Stimulated activated naive CD8-positive, alpha-beta T cell treated with anti-CD3 and anti-CD28 coated beads, Interleukin-15, amount 100 ng/mL, for 72 hours (primary cell): ENCODE measurements at regions not wholly inside any gene's neighbourhood (a gene's known extent, or its start where the extent isn't known, plus 50 kb on each side); places are given as distances from the start of the nearest gene placed in this dataset.

Experiments
- ATAC-seq: fragments of 150-1000 bp; cut with Tn5 transposase; 2 replicates; pipeline ENCODE4 v1.10.0; 2021; ENCODE audit warnings: mild to moderate bottlenecking, moderate library complexity
- DNase-seq, 2 donors: peaks; one replicate each; pipeline ENCODE4 v3.0.0; 2021 to 2022
- H3K27ac Mint-ChIP-seq, 2 donors: one replicate each; pipeline ENCODE4 v1.8.0; 2022; ENCODE audit warnings: mild to moderate bottlenecking in 2 of 2, mixed read lengths in 2 of 2, moderate library complexity in 2 of 2
- H3K27me3 Mint-ChIP-seq: one replicate; pipeline ENCODE4 v1.8.0; 2022; ENCODE audit warnings: mixed read lengths
- H3K4me1 Mint-ChIP-seq: one replicate; pipeline ENCODE4 v1.8.0; 2022; ENCODE audit warnings: mild to moderate bottlenecking, mixed read lengths
- H3K4me3 Mint-ChIP-seq, 2 donors: one replicate each; pipeline ENCODE4 v1.8.0; 2022; ENCODE audit warnings: mild to moderate bottlenecking in 2 of 2, mixed read lengths in 2 of 2, moderate library complexity in 1 of 2
- H3K9me3 Mint-ChIP-seq, 2 donors: one replicate each; pipeline ENCODE4 v1.8.0; 2022; ENCODE audit warnings: mixed read lengths in 2 of 2

DNA sequence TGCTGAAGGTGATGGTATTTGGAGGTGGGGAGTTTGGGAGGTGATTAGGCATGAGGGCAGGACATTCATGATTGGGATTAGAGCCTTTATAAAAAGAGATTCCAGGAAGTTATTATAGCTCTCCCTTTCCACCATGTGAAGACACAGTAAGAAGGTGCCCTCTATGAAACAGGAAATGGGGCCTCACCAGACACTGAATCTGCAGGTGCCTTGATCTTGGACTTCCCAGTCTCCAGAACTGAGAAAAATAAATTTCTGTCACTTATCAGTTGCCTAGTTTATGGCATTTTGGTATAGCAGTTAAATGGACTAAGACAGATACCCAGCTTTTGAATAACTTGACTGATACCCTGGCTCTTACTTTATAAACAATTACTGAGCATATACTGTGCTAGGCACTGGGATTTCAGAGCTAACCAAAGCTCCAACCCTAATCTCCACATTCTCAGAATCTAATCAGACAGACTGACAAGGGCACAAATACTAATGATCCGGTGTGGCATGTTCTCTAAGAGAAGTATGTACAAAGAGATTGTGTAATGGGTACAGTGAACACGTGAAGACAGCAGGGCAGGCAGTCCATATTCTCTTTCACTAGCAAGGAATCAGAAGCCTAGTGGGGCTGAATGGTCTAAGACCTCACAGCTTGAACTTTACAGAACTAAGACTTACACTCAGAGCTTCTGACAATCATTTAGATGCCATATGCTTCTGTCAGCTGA, 343.1 kb downstream of the WDR72 start:
- DNase-seq = no peak
- Mint-ChIP-seq H3K4me3 (no peak overlapping the region), H3K9me3 (peaks cover 0 to 17% of the 10 kb centered on the region in 2 donors), H3K4me1 (no peaks in the 10 kb centered on the region), H3K27me3 (no peaks in the 10 kb centered on the region), H3K27ac (no peak overlapping the region)
- ATAC-seq = no peak

DNA sequence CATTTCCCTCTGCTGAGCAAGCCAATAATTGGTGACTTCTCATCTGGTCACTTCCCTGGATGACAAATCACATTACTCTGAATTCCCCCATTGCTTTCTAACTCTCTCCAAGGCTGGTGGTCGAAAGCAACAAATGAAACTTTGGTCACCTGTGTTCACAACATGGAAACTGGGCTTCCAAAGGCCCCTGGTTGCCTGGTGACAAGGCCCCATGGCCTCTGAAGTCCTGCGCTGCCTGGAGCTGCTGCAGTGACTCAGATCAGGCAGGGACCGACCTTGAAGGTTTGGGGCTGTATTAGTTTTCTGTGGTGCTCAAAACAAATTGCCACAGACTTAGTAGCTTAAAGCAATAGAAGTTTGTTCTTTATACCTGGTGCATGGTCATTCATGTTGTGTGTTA, 345.3 kb downstream of the WDR72 start:
- H3K4me1 Mint-ChIP-seq = no peaks in the 10 kb centered on the region
- H3K27me3 Mint-ChIP-seq = no peaks in the 10 kb centered on the region
- H3K4me3 Mint-ChIP-seq = no peak overlapping the region
- peaks cover 0 to 14% of the 10 kb centered on the region in 2 donors for H3K9me3 Mint-ChIP-seq
- no peak for DNase-seq
- H3K27ac Mint-ChIP-seq = no peak overlapping the region
- ATAC-seq = no peak

DNA sequence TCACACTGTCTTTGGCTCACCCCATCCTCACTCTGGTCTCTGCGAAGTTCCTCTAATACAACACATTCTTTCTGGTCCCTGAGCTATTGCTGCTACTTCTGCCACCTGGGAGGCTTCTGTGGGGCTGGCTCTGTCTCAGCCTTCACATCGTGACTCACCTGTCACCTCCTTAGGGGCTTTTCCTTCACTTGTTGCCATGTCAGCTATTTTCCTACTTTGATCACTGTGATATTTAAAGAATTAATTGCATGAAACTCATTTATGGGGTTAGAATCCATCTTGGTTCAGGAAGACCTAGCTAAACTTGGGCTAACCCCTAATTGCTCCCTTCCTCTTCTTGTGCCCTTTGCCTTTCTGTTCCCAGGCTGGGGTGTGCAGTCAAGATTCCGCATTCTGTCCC, 346.9 kb downstream of the WDR72 start:
- DNase-seq (no peak), ATAC-seq (no peak)
- Mint-ChIP-seq H3K27me3 (no peaks in the 10 kb centered on the region), H3K9me3 (peaks cover 0 to 6% of the 10 kb centered on the region in 2 donors), H3K4me1 (no peaks in the 10 kb centered on the region), H3K27ac (no peak overlapping the region), H3K4me3 (no peak overlapping the region)

DNA sequence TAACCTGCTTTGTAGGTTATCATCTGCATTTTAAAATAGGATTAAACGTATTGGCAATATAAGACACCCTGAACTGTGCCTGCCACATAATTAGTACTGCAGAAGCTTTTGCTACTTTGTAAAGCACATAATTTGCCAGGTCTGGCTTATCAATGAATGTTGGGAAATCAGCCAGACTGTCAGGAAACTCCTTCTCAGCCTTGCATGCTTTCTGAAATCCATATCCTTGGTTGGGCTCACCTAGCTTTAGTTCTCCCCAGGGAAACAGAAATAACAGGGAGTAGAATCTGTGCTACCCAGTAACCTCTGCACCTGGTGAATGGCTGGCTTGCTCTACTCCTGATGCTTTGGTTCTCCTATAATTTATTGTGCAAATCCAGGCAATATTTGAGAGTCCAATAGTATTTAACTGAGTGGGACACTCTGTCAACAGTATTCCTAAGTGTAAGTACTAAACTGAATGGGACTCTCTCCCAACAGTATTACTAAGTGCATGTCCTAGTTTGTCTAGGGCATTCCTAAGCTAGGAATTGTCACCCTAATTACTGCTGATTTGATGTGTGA, 354.5 kb downstream of the WDR72 start:
- ATAC-seq = no peak
- Mint-ChIP-seq H3K27me3 (no peaks in the 10 kb centered on the region), H3K9me3 (no peaks in the 10 kb centered on the region), H3K4me1 (no peaks in the 10 kb centered on the region), H3K27ac (no peak overlapping the region), H3K4me3 (no peak overlapping the region)
- no peak for DNase-seq

DNA sequence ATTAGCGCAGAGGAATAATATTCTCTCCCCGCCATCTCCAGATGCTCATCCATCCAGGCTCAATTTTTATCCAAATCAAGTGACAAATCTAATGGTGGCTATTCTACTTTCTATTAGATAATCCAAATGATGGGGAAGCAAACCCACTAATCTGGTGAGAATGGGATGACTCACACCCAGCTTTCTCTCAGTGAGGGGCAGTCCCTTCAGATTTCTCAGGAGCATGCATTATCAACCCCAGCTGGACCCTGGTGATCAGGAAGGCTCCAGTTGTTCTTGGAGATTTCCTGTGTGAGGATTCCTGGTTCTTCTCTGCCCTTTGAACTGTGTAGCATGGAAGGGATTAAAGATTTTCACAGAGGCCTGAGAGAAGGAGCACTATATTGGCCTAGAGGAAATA, 358.0 kb downstream of the WDR72 start:
- Mint-ChIP-seq H3K27ac (no peak overlapping the region), H3K9me3 (no peaks in the 10 kb centered on the region), H3K27me3 (no peaks in the 10 kb centered on the region), H3K4me1 (no peaks in the 10 kb centered on the region), H3K4me3 (no peak overlapping the region)
- peak; percentile 43 for ATAC-seq
- no peak for DNase-seq

DNA sequence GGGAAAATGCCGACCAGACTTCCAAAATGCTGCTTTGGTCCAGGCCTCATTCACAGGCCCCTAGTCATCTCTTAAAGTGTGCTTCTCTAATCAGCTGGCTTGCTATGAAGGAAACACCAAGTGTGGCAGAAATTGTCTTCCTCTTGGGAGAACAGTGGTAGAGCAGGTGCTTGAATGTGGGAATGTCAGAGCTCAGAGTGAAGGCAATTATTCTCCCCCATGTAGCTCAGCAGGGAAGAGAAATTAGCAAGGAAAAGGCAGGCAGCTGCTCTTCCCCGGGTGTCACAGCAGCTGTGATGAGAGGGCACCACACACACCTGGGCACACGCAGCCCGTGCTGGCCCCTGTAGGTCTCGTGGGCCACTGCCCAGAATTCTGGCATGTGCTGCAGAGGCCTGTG, 358.5 kb downstream of the WDR72 start:
- Mint-ChIP-seq H3K4me1 (no peaks in the 10 kb centered on the region), H3K4me3 (no peak overlapping the region), H3K9me3 (no peaks in the 10 kb centered on the region), H3K27ac (no peak overlapping the region), H3K27me3 (no peaks in the 10 kb centered on the region)
- no peak for DNase-seq
- no peak for ATAC-seq

DNA sequence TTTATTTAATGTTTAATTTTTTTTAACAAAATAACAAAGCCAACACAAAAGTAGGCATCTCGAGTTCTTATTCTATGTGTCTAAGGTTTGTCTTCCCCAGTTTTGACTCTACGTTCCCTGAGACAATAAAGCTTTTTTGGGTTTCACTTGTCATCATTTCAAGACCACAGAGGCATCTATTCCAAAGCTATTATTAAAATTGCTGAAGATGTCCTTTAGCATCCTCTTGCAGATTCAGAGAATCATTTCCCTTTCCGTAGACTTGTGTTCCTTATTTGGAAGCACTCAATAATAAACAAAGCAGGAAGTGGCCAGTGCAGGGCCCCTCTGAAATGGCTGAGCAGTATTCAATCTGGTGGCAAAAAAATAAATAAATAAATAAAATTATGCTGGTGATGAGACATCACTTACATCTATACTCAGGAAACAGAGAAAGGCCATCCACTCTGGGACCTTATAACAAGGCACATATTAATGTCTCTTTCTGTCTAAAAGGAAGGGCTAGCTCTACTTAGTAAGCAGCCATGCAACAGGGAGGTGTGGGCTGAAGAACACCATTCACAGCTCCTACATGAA, 362.3 kb downstream of the WDR72 start:
- ATAC-seq = no peak
- Mint-ChIP-seq H3K4me1 (no peaks in the 10 kb centered on the region), H3K27ac (no peak overlapping the region), H3K4me3 (no peak overlapping the region), H3K27me3 (no peaks in the 10 kb centered on the region), H3K9me3 (no peaks in the 10 kb centered on the region)
- DNase-seq = no peak

DNA sequence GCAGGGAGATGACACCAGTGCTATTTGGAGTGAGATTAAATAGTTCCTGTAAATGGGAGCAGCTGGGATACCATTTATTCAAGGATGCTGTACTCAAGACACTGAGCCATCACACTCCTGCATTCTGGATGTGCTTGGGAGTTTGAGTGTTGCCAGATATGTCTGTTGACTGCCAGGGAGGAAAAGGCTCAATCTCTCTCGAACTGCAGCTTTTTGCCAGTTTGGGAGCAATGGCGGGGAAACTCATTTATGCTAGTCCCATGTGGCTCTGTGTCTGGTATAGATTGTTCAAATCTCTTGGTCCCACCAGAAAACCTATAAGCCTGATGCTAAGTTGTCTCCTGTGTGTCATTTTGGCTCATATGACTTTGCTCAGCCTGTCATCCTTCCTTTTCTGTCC, 363.6 kb downstream of the WDR72 start:
- H3K4me3 Mint-ChIP-seq = no peak overlapping the region
- no peaks in the 10 kb centered on the region for H3K4me1 Mint-ChIP-seq
- DNase-seq (no peak), ATAC-seq (no peak)
- no peaks in the 10 kb centered on the region for H3K27me3 Mint-ChIP-seq
- H3K27ac Mint-ChIP-seq = no peak overlapping the region
- no peaks in the 10 kb centered on the region for H3K9me3 Mint-ChIP-seq

DNA sequence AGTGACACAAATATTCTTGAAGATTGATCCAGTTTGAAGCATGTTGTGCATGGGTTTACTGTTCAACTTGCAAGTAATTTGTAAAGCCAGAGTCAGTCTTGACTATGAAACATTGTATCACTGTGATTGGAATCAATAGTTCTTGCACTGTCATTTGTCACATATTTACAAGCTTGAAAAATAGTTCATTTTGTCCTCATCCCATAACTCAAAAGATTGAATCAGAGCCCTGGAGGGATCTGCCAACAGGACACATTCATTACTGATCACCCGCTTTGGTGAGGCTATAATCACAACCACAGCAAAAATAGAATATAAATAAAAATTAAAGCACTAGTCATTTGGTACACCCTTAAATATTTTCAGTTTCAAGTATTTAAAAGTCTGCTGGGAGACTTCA, 368.9 kb downstream of the WDR72 start:
- Mint-ChIP-seq H3K4me3 (no peak overlapping the region), H3K27me3 (no peaks in the 10 kb centered on the region), H3K4me1 (no peaks in the 10 kb centered on the region), H3K27ac (no peak overlapping the region), H3K9me3 (no peaks in the 10 kb centered on the region)
- no peak for DNase-seq
- ATAC-seq = no peak

DNA sequence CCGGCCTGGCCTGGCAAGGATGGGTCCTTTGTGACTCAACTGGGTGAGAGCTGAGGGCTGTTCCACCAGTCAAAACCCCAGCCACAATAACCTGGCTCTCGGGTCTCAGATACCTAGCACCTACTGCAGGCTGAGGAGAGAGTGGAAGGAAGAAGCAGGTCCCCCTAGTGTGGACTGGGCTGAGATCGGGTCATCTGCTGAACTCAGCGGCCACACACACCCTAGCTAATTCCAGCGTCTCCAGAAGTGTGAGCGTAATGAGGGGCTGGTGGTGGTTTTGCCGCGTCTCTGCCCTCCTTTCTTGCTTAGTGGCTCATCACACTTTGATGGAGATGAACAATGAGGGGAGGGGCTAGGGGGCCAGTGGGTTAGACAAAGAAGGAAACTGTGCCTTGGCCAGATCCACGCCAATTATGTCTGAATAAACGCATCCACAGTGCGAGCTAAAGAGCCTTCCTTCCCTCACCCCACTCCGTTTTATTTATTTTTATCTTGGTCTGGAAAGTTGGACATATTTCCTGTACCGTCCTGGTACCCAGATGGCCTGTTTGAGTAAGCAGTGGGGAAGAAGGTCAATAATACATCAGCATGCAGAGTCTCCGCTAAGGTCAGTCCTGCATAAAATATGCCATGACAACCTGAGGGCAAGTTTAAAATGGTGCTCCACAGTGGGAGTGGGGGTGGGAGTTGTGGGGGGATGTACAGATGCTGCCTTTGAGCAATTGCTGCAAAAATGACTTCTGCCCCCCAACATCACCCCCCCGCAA, 370.0 kb downstream of the WDR72 start:
- DNase-seq = no peak
- no peaks in the 10 kb centered on the region for H3K27me3 Mint-ChIP-seq
- H3K27ac Mint-ChIP-seq = no peak overlapping the region
- ATAC-seq = no peak
- H3K9me3 Mint-ChIP-seq = no peaks in the 10 kb centered on the region
- no peaks in the 10 kb centered on the region for H3K4me1 Mint-ChIP-seq
- H3K4me3 Mint-ChIP-seq = no peak overlapping the region

DNA sequence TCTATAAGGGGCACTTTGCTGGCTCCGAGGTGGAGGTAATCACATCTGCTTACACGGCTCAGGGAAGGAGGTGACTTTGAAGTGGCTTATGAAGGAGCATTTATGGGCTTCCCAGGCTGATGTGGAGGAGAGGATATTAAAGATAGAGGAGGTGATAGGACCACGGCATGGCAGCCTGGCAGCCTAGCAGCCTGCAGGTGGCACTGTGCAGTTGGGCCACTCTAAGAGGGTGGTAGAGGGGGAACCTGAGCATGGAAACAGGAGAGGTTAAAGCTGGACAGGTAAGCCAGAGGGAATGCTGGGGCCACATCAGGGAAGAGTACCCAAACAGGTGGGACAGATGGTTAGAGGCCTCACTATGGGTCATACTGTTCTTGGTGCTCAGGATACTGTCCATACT, 375.0 kb downstream of the WDR72 start:
- no peaks in the 10 kb centered on the region for H3K4me1 Mint-ChIP-seq
- no peak overlapping the region for H3K27ac Mint-ChIP-seq
- H3K4me3 Mint-ChIP-seq = no peak overlapping the region
- no peak for DNase-seq
- ATAC-seq = no peak
- no peaks in the 10 kb centered on the region for H3K27me3 Mint-ChIP-seq
- H3K9me3 Mint-ChIP-seq = no peaks in the 10 kb centered on the region

DNA sequence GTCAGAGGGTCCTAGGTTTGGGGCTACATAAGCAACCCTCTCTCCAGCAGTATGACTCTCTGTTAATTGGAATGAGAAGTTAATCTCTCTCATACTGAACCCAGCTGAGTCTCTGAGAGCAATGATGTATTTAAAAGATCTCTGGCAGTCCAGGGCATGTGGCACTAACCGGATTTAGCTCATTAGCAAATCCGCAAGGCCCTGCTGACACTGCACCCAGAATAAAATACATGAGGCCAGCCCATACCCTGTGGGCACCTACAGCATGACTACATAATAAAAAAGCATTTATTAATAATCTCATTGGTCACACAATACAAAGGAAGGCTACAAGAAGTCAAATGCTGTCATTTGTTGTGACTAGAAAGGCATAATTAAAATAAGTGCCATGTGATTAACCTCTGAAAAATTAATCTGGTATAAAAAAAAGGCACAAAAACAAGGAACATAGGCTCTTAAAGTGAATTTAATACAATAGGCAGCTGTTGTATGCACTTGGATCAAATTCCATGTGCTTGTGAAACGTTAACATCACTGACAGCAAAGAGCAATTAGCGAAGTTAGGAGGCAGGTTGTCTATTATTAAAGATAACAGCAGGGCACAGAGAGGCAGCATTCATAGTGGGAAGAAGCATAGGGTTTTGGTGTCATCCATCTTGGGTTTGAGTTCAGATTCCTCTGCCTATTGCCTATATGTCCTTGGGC, 381.2 kb downstream of the WDR72 start:
- H3K4me1 Mint-ChIP-seq = no peaks in the 10 kb centered on the region
- H3K27me3 Mint-ChIP-seq = no peaks in the 10 kb centered on the region
- ATAC-seq (no peak), DNase-seq (no peak)
- no peak overlapping the region for H3K27ac Mint-ChIP-seq
- no peak overlapping the region for H3K4me3 Mint-ChIP-seq
- H3K9me3 Mint-ChIP-seq = no peaks in the 10 kb centered on the region

DNA sequence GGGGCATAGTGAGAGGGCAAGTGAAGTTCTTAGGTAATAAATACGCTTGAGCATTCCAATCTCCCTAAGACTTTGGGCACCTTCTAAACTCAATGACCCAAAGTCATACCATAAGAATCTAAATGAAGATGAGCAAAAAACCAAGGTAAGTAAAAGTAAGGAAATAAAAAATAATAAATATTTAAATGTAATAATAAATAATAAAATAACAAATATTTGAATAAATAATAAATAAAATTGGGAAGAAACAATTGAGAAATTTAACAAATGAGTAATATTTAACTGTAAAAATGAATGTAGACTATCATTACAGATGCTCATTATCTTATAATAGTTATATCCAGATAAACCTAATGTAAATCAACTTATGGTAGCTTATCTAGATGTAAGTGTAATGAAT, 391.7 kb downstream of the WDR72 start:
- ATAC-seq (no peak), DNase-seq (no peak)
- peaks cover 5 to 17% of the 10 kb centered on the region in 2 donors for H3K9me3 Mint-ChIP-seq
- H3K27me3 Mint-ChIP-seq = no peaks in the 10 kb centered on the region
- no peak overlapping the region for H3K4me3 Mint-ChIP-seq
- no peak overlapping the region for H3K27ac Mint-ChIP-seq
- H3K4me1 Mint-ChIP-seq = no peaks in the 10 kb centered on the region

DNA sequence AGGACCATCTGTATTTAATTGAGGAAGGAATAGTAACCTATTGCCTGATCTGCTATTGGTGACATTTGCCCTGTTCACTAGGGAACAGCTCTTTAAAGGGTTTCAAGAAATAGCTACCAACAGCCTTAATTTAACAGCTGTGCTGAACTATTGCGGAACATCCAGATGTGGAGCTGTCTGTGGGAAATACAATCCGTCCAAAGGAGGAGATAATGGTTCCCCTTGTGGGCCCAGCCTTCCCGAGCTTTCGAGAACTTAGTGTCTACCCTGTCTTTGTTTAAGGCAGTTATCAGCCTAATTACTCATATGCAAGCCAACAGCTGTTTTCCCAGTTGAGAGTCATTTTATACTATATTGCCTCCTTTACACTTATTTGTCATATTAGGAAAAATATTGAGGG, 398.6 kb downstream of the WDR72 start:
- Mint-ChIP-seq H3K27me3 (no peaks in the 10 kb centered on the region), H3K4me1 (no peaks in the 10 kb centered on the region), H3K27ac (no peak overlapping the region), H3K9me3 (no peaks in the 10 kb centered on the region), H3K4me3 (no peak overlapping the region)
- no peak for ATAC-seq
- DNase-seq = no peak

DNA sequence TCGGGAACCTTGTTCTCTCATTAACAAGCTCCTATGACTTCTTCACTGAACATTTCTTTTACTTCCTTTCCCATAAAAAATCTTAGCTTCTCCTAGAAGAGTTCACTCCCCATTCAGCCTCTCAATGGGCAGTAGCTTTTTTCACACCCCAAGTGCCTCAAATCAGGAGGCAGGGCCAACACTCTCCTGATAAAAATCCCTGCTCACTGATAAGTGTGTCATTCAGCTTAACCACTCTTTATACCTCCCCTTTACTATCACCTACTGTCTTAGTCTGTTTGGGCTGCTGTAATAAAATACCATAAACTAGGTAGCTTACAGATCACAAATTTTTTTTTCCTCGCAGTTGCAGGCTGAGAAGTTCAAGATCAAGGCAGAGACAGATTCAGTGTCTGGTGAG, 400.4 kb downstream of the WDR72 start:
- Mint-ChIP-seq H3K4me3 (no peak overlapping the region), H3K27ac (no peak overlapping the region), H3K4me1 (no peaks in the 10 kb centered on the region), H3K9me3 (no peaks in the 10 kb centered on the region), H3K27me3 (no peaks in the 10 kb centered on the region)
- no peak for DNase-seq
- no peak for ATAC-seq

DNA sequence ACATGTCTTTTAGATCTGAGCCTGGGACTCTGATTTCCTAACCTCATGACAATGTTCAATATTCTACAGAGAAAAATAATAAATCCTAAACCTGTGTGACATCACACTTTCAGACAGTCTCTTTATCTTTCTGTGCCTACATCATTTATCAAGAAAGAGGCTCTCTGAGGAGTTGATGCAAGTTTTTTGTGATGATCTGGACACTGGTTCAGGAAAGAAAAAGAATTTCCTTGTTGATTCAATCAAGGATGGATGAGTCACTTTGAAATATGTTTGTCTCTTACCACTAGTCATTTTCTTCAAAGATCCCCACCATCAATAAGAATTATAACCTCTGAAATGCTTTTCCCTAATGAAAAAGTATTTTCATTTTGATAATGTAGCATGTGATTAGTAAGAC, 404.6 kb downstream of the WDR72 start:
- Mint-ChIP-seq H3K9me3 (peaks cover 0 to 7% of the 10 kb centered on the region in 2 donors), H3K4me1 (no peaks in the 10 kb centered on the region)

More for the DNA sequence above, 404.6 kb downstream of the WDR72 start:
- ATAC-seq (no peak), DNase-seq (no peak)
- Mint-ChIP-seq H3K27me3 (peaks cover 6% of the 10 kb centered on the region), H3K4me3 (no peak overlapping the region), H3K27ac (no peak overlapping the region)
